H1 (cell line): ENCODE measurements at regions not wholly inside any gene's neighbourhood (a gene's known extent, or its start where the extent isn't known, plus 50 kb on each side); places are given as distances from the start of the nearest gene placed in this dataset.

ENCODE experiments used
- CTCF ChIA-PET: fragments of 300-600 bp; sonication (Branson Sonifier 250); formaldehyde crosslinking; loops from one replicate; lab custom pipeline; 2021; ENCODE audit not compliant: partially characterized antibody; lab: Charles Lee
- POLR2A ChIA-PET: fragments of 300-600 bp; sonication (Branson Sonifier 250); formaldehyde crosslinking; loops from one replicate; lab custom pipeline; 2021; ENCODE audit warnings: inconsistent platforms; ENCODE audit not compliant: partially characterized antibody; lab: Charles Lee
- DNase-seq, 2 experiments: peaks; one replicate each; pipeline versions ENCODE4 v3.0.0 to v3.0.0-alpha.2; 2010 to 2022; ENCODE audit warnings: low spot score in 2 of 2, low read depth in 1 of 2, mixed read lengths in 1 of 2
- FAIRE-seq: peaks from 2 replicates; lab custom pipeline; 2011; peaks lifted over from hg19 to GRCh38; lab: Jason Lieb, UNC
- H2AFZ ChIP-seq: 2 replicates; pipeline ENCODE4 v1.8.1; 2012; ENCODE audit warnings: low read length, inconsistent platforms
- H2AK5ac ChIP-seq: 2 replicates; pipeline ENCODE4 v1.6.1; 2013; ENCODE audit warnings: low read depth, low read length
- H2BK120ac ChIP-seq: replicated peaks from 2 replicates; pipeline ENCODE3; 2013; ENCODE audit warnings: low read depth, low read length, inconsistent platforms
- H2BK12ac ChIP-seq: 2 replicates; pipeline ENCODE4 v1.6.1; 2013; ENCODE audit warnings: low read depth, low read length
- H2BK15ac ChIP-seq: 2 replicates; pipeline ENCODE4 v1.6.1; 2013; ENCODE audit warnings: low read length
- H2BK20ac ChIP-seq: 2 replicates; pipeline ENCODE4 v1.6.1; 2013; ENCODE audit warnings: low read length
- H2BK5ac ChIP-seq: 2 replicates; pipeline ENCODE4 v1.6.1; 2013; ENCODE audit warnings: low read depth, low read length
- H3K14ac ChIP-seq: 2 replicates; pipeline ENCODE4 v1.6.1; 2013; ENCODE audit warnings: inconsistent platforms; ENCODE audit not compliant: insufficient read length
- H3K18ac ChIP-seq: 2 replicates; pipeline ENCODE4 v1.6.1; 2013; ENCODE audit warnings: low read length; ENCODE audit errors: extremely low read depth
- H3K23ac ChIP-seq: 2 replicates; pipeline ENCODE4 v1.6.1; 2013; ENCODE audit warnings: inconsistent platforms; ENCODE audit not compliant: insufficient read length
- H3K23me2 ChIP-seq: 2 replicates; pipeline ENCODE4 v1.6.1; 2013; ENCODE audit warnings: low read depth, low read length
- H3K27ac ChIP-seq: 2 replicates; pipeline ENCODE4 v1.6.1; 2011; ENCODE audit warnings: low read depth, low read length, inconsistent platforms
- H3K27me3 ChIP-seq, 4 experiments: replicated peaks in 1 of 4; 1 replicate in 1 of 4; 2 replicates in 3 of 4; pipeline versions ENCODE4 v1.6.1 to v1.8.1; 2011 to 2013; ENCODE audit warnings: low read length in 3 of 4, mild to moderate bottlenecking in 3 of 4, inconsistent platforms in 2 of 4, mixed read lengths in 2 of 4, moderate library complexity in 1 of 4; ENCODE audit not compliant: control insufficient read depth in 3 of 4, insufficient read depth in 3 of 4; ENCODE audit errors: extremely low read depth in 1 of 4
- H3K36me3 ChIP-seq, 4 experiments: 2 replicates each; pipeline versions ENCODE4 v1.6.1 to v1.8.1; 2011 to 2013; ENCODE audit warnings: mild to moderate bottlenecking in 4 of 4, low read length in 3 of 4, moderate library complexity in 2 of 4, control low read depth in 1 of 4, inconsistent platforms in 1 of 4; ENCODE audit not compliant: insufficient read depth in 4 of 4, control insufficient read depth in 2 of 4
- H3K4ac ChIP-seq: replicated peaks from 2 replicates; pipeline ENCODE3; 2013; ENCODE audit warnings: low read length, low read depth, mixed read lengths, inconsistent platforms; ENCODE audit not compliant: insufficient read length
- H3K4me1 ChIP-seq, 4 experiments: replicated peaks in 1 of 4; 1 replicate in 1 of 4; 2 replicates in 3 of 4; pipeline versions ENCODE4 v1.6.1 to v1.8.1; 2011 to 2013; ENCODE audit warnings: low read length in 3 of 4, inconsistent platforms in 2 of 4, mixed read lengths in 1 of 4; ENCODE audit not compliant: insufficient read depth in 4 of 4, control insufficient read depth in 3 of 4
- H3K4me2 ChIP-seq, 2 experiments: 2 replicates each; pipeline versions ENCODE4 v1.6.1 to v1.8.1; 2011 to 2013; ENCODE audit warnings: low read depth in 2 of 2, low read length in 2 of 2, control low read depth in 1 of 2, inconsistent platforms in 1 of 2, mild to moderate bottlenecking in 1 of 2; ENCODE audit not compliant: insufficient read depth in 1 of 2
- H3K4me3 ChIP-seq, 4 experiments: fragments of 200-600, 300-600 bp in 1 of 4; sonication (generic), shearing (Covaris generic), sonication (Bioruptor Twin) in 1 of 4; 2 replicates each; pipeline versions ENCODE4 v1.5.1 to v1.8.1; 2011 to 2016; ENCODE audit warnings: low read length in 4 of 4, low read depth in 3 of 4, control low read depth in 2 of 4, inconsistent platforms in 2 of 4, mild to moderate bottlenecking in 2 of 4, mixed read lengths in 1 of 4, moderate library complexity in 1 of 4; ENCODE audit not compliant: insufficient read depth in 2 of 4; ENCODE audit errors: extremely low read depth in 1 of 4
- H3K56ac ChIP-seq: replicated peaks from 2 replicates; pipeline ENCODE3; 2013; ENCODE audit warnings: low read depth, mild to moderate bottlenecking, mixed read lengths, low read length, inconsistent platforms; ENCODE audit not compliant: insufficient read length
- H3K79me1 ChIP-seq: 2 replicates; pipeline ENCODE4 v1.6.1; 2013; ENCODE audit warnings: low read depth, low read length, control low read depth
- H3K79me2 ChIP-seq, 2 experiments: 2 replicates each; pipeline versions ENCODE4 v1.6.1 to v1.8.1; 2012 to 2013; ENCODE audit warnings: low read length in 2 of 2, mild to moderate bottlenecking in 2 of 2, inconsistent platforms in 1 of 2; ENCODE audit not compliant: insufficient read depth in 2 of 2, control insufficient read depth in 1 of 2
- H3K9ac ChIP-seq, 4 experiments: replicated peaks in 1 of 4; 1 replicate in 1 of 4; 2 replicates in 3 of 4; pipeline versions ENCODE4 v1.6.1 to v1.8.1; 2011 to 2013; ENCODE audit warnings: low read depth in 3 of 4, low read length in 3 of 4, control low read depth in 2 of 4, mild to moderate bottlenecking in 2 of 4, moderate library complexity in 2 of 4, inconsistent platforms in 1 of 4; ENCODE audit errors: extremely low read depth in 1 of 4
- H3K9me3 ChIP-seq, 2 experiments: 2 replicates each; pipeline versions ENCODE4 v1.6.1 to v1.8.1; 2012 to 2013; ENCODE audit warnings: mild to moderate bottlenecking in 2 of 2, moderate library complexity in 2 of 2, control low read depth in 1 of 2, inconsistent platforms in 1 of 2, low read depth in 1 of 2, low read length in 1 of 2, mixed read lengths in 1 of 2; ENCODE audit not compliant: insufficient read depth in 2 of 2
- H4K20me1 ChIP-seq, 2 experiments: replicated peaks in 1 of 2; 2 replicates each; pipeline versions ENCODE3 to v1.8.1; 2011 to 2013; ENCODE audit warnings: inconsistent platforms in 2 of 2, low read length in 2 of 2, mild to moderate bottlenecking in 1 of 2; ENCODE audit not compliant: insufficient read depth in 2 of 2, control insufficient read depth in 1 of 2
- H4K5ac ChIP-seq: 2 replicates; pipeline ENCODE4 v1.6.1; 2013; ENCODE audit warnings: low read length, low read depth, mixed read lengths, inconsistent platforms; ENCODE audit not compliant: insufficient read length
- H4K8ac ChIP-seq: 2 replicates; pipeline ENCODE4 v1.8.0; 2013; ENCODE audit warnings: mild to moderate bottlenecking, moderate library complexity, low read length, inconsistent platforms; ENCODE audit not compliant: insufficient read depth; ENCODE audit errors: extremely low read depth
- H4K91ac ChIP-seq: replicated peaks from 2 replicates; pipeline ENCODE3; 2013; ENCODE audit warnings: low read length, mixed read lengths, inconsistent platforms; ENCODE audit not compliant: insufficient read length
- BACH1 ChIP-seq: IDR thresholded peaks from 2 replicates; pipeline ENCODE4 v1.6.1; 2012; ENCODE audit warnings: low read length, improper control_type of control experiment
- CREB1 ChIP-seq: IDR thresholded peaks from 2 replicates; pipeline ENCODE4 v1.6.1; 2012; ENCODE audit warnings: inconsistent platforms
- KDM4A ChIP-seq: IDR thresholded peaks from one replicate; pipeline ENCODE4 v1.7.1; 2012; ENCODE audit warnings: low read depth, mild to moderate bottlenecking, moderate library complexity, low read length, inconsistent platforms; ENCODE audit not compliant: severe bottlenecking
- MAFK ChIP-seq: IDR thresholded peaks from 2 replicates; pipeline ENCODE4 v1.6.1; 2012; ENCODE audit warnings: low read depth, mild to moderate bottlenecking, improper control_type of control experiment, low read length
- SIN3A ChIP-seq, 2 experiments: IDR thresholded peaks in 1 of 2; conservative IDR thresholded peaks in 1 of 2; 2 replicates each; pipeline ENCODE4 v1.6.1; 2011 to 2012; ENCODE audit warnings: low read length in 2 of 2, improper control_type of control experiment in 1 of 2, low read depth in 1 of 2, mild to moderate bottlenecking in 1 of 2
- SIX5 ChIP-seq: IDR thresholded peaks from 2 replicates; pipeline ENCODE4 v1.6.1; 2011; ENCODE audit warnings: mild to moderate bottlenecking, low read depth, low read length
- SP4 ChIP-seq: IDR thresholded peaks from 2 replicates; pipeline ENCODE4 v1.6.1; 2012; ENCODE audit warnings: low read length, inconsistent platforms
- TAF7 ChIP-seq: optimal IDR thresholded peaks from 2 replicates; pipeline ENCODE3; 2011; ENCODE audit warnings: low read depth, mild to moderate bottlenecking, inconsistent platforms, low read length, moderate library complexity, borderline replicate concordance
- TEAD4 ChIP-seq: IDR thresholded peaks from 2 replicates; pipeline ENCODE4 v1.6.1; 2012; ENCODE audit warnings: low read depth, low read length, inconsistent platforms, mixed read lengths
- WGBS, 2 experiments: shearing (Covaris generic) in 1 of 2; methylation state at CpG; one replicate each; pipeline versions ENCODE4 v1.1.6 to v1.1.7; 2013 to 2015; ENCODE audit warnings: low lambda C conversion rate in 2 of 2, mixed read lengths in 2 of 2, inconsistent platforms in 1 of 2, low coverage in 1 of 2, missing lambda C conversion rate in 1 of 2; ENCODE audit not compliant: insufficient replicate concordance in 2 of 2, insufficient coverage in 1 of 2, insufficient read length in 1 of 2; ENCODE audit errors: extremely low coverage in 1 of 2, missing lambda C conversion rate in 1 of 2; 5-methylcytosine and 5-hydroxymethylcytosine counted together
- TF ChIP-seq, protein P1 (sequence below), 3 experiments: IDR thresholded peaks; 1 replicate in 2 of 3; 2 replicates in 1 of 3; pipeline versions ENCODE4 v1.5.1 to v1.6.1; 2011; ENCODE audit warnings: low read length in 3 of 3, mild to moderate bottlenecking in 3 of 3, inconsistent platforms in 2 of 3, low read depth in 1 of 3, moderate library complexity in 1 of 3; ENCODE audit not compliant: insufficient read depth in 1 of 3; ENCODE audit errors: control extremely low read depth in 1 of 3

- H2AK5ac ChIP-seq = no peak overlapping the region
These were observed 711.8 kb downstream of the DCDC2C start for GRCh38 chr2:4415171-4415570.

More at GRCh38 chr2:4415171-4415570, 711.8 kb downstream of the DCDC2C start:
- Histone ChIP-seq H3K9me3 (no peaks in the 10 kb centered on the region), H2AFZ (no peak overlapping the region), H3K4me1 (no peaks in the 10 kb centered on the region), H4K91ac (no peak overlapping the region), H3K23ac (no peak overlapping the region), H3K4ac (no peak overlapping the region), H3K79me1 (no peaks in the 10 kb centered on the region), H3K23me2 (peaks cover 5% of the 10 kb centered on the region; the same call in 1 of the 2 replicates), H3K27me3 (no peaks in the 10 kb centered on the region), H3K79me2 (no peaks in the 10 kb centered on the region), H3K36me3 (no peaks in the 10 kb centered on the region), H4K8ac (no peak overlapping the region), H3K56ac (no peak overlapping the region), H3K9ac (no peak overlapping the region), H3K18ac (no peak overlapping the region), H2BK20ac (no peak overlapping the region), H3K4me2 (no peak overlapping the region), H3K27ac (no peak overlapping the region), H2BK12ac (no peak overlapping the region), H2BK120ac (no peak overlapping the region), H3K4me3 (no peak overlapping the region), H2BK15ac (no peak overlapping the region), H4K20me1 (no peaks in the 10 kb centered on the region), H2BK5ac (no peak overlapping the region), H4K5ac (no peak overlapping the region), H3K14ac (no peak overlapping the region)
- TF ChIP-seq TAF7 (no peak), BACH1 (no peak), SIX5 (no peak), CREB1 (no peak), MAFK (no peak), TEAD4 (no peak), SP4 (no peak), SIN3A (conservative IDR thresholded peaks at IDR 0.05 in 1 of 2, IDR thresholded peaks at IDR 0.05 in 1 of 2; ENCODE audit: low read depth in 1 of 2, low read length in 2 of 2) (no peak), KDM4A (no peak)
- TF ChIP-seq, protein P1, sequence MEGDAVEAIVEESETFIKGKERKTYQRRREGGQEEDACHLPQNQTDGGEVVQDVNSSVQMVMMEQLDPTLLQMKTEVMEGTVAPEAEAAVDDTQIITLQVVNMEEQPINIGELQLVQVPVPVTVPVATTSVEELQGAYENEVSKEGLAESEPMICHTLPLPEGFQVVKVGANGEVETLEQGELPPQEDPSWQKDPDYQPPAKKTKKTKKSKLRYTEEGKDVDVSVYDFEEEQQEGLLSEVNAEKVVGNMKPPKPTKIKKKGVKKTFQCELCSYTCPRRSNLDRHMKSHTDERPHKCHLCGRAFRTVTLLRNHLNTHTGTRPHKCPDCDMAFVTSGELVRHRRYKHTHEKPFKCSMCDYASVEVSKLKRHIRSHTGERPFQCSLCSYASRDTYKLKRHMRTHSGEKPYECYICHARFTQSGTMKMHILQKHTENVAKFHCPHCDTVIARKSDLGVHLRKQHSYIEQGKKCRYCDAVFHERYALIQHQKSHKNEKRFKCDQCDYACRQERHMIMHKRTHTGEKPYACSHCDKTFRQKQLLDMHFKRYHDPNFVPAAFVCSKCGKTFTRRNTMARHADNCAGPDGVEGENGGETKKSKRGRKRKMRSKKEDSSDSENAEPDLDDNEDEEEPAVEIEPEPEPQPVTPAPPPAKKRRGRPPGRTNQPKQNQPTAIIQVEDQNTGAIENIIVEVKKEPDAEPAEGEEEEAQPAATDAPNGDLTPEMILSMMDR (IDR thresholded peaks at IDR 0.05; ENCODE audit: control extremely low read depth in 1 of 3, insufficient read depth in 1 of 3, low read depth in 1 of 3, low read length in 3 of 3) = no peak
- CTCF ChIA-PET = interaction anchor here (2.1 kb wide), 1 partner anchor 11 kb away, joined by 5 read pairs; no protein-coding TSS in a partner anchor
- POLR2A ChIA-PET = no interaction called here
- DNase-seq (no peak), FAIRE-seq (no peak)
- WGBS, 2 experiments = 93% methylated on average over 1 of the region's 1 CpG; no CpG with 5 or more reads in 1 of the 2 experiments
